ENCODE measurements at regions not wholly inside any gene's neighbourhood (a gene's known extent, or its start where the extent isn't known, plus 50 kb on each side); places are given as distances from the start of the nearest gene placed in this dataset.
A peak's percentile ranks its signal among the peaks of the same experiment; 100 is the strongest.

DNA sequence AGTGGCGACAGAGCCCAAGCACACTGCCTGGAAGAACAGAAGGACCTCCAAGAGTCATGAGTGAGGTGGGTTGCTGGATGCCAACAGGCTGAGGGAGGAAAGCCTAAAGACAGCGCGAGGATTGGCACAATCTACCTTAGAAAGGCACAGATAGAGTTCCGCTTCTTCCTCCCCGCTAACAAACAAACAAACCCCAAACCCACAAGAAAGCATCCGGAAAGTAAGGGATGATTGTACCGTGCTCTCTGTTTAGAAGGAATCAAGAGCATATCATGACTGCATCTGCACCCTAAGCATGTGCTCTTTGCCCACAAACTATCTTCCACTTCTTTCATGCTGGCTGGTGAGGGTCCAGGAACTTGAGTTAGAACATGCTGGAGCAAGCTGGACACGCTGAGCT lies 233.0 kb upstream of the KLF12 start:
- no peaks in the 10 kb centered on the region for H3K79me2 ChIP-seq (replicated peaks; ENCODE audit: insufficient read depth)
- no peak overlapping the region for H3K4me3 ChIP-seq
- no peaks in the 10 kb centered on the region for H3K4me1 ChIP-seq (ENCODE audit: insufficient read depth)
- Mint-ChIP-seq H3K27me3 (ENCODE audit: insufficient read depth, low read depth, poor library complexity) (no peaks in the 10 kb centered on the region), H3K36me3 (ENCODE audit: low read depth) (no peaks in the 10 kb centered on the region), H3K4me1 (no peaks in the 10 kb centered on the region), H3K9me3 (no peaks in the 10 kb centered on the region; the same call in 2 of the 3 replicates), H3K4me3 (no peak overlapping the region), H3K27ac (peak overlapping the region; percentile 52; the same call in 1 of the 2 replicates)
- no peaks in the 10 kb centered on the region for H3K36me3 ChIP-seq (ENCODE audit: insufficient read depth)
- no peak overlapping the region for H2AFZ ChIP-seq
- H4K20me1 ChIP-seq (replicated peaks; ENCODE audit: insufficient read depth): no peaks in the 10 kb centered on the region
- no peak for ATAC-seq
- no peak for DNase-seq (ENCODE audit: low spot score)
- H3K27ac ChIP-seq (ENCODE audit: low read depth): no peak overlapping the region
- H3F3A ChIP-seq (replicated peaks; ENCODE audit: low read depth): no peaks in the 10 kb centered on the region
- peaks cover 2% of the 10 kb centered on the region; the same call in 1 of the 2 replicates for H3K9me2 ChIP-seq (ENCODE audit: insufficient read depth)
- TF ChIP-seq, protein P1, sequence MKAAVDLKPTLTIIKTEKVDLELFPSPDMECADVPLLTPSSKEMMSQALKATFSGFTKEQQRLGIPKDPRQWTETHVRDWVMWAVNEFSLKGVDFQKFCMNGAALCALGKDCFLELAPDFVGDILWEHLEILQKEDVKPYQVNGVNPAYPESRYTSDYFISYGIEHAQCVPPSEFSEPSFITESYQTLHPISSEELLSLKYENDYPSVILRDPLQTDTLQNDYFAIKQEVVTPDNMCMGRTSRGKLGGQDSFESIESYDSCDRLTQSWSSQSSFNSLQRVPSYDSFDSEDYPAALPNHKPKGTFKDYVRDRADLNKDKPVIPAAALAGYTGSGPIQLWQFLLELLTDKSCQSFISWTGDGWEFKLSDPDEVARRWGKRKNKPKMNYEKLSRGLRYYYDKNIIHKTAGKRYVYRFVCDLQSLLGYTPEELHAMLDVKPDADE (IDR thresholded peaks at IDR 0.05): no peak
- TF ChIP-seq, protein P2, sequence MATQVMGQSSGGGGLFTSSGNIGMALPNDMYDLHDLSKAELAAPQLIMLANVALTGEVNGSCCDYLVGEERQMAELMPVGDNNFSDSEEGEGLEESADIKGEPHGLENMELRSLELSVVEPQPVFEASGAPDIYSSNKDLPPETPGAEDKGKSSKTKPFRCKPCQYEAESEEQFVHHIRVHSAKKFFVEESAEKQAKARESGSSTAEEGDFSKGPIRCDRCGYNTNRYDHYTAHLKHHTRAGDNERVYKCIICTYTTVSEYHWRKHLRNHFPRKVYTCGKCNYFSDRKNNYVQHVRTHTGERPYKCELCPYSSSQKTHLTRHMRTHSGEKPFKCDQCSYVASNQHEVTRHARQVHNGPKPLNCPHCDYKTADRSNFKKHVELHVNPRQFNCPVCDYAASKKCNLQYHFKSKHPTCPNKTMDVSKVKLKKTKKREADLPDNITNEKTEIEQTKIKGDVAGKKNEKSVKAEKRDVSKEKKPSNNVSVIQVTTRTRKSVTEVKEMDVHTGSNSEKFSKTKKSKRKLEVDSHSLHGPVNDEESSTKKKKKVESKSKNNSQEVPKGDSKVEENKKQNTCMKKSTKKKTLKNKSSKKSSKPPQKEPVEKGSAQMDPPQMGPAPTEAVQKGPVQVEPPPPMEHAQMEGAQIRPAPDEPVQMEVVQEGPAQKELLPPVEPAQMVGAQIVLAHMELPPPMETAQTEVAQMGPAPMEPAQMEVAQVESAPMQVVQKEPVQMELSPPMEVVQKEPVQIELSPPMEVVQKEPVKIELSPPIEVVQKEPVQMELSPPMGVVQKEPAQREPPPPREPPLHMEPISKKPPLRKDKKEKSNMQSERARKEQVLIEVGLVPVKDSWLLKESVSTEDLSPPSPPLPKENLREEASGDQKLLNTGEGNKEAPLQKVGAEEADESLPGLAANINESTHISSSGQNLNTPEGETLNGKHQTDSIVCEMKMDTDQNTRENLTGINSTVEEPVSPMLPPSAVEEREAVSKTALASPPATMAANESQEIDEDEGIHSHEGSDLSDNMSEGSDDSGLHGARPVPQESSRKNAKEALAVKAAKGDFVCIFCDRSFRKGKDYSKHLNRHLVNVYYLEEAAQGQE (IDR thresholded peaks at IDR 0.05; ENCODE audit: unreplicated experiment): no peak
- TF ChIP-seq EZH2 (IDR thresholded peaks at IDR 0.05; ENCODE audit: low read depth, unreplicated experiment): no peak
- no peak for TF ChIP-seq NANOG (IDR thresholded peaks at IDR 0.05; ENCODE audit: borderline replicate concordance)
- TF ChIP-seq EZH2phosphoT487 (IDR thresholded peaks at IDR 0.05; ENCODE audit: unreplicated experiment): no peak
- TF ChIP-seq ZNF331 (CRISPR knock-in tag; IDR thresholded peaks at IDR 0.05; ENCODE audit: low read depth): no peak
- TF ChIP-seq, protein P3, sequence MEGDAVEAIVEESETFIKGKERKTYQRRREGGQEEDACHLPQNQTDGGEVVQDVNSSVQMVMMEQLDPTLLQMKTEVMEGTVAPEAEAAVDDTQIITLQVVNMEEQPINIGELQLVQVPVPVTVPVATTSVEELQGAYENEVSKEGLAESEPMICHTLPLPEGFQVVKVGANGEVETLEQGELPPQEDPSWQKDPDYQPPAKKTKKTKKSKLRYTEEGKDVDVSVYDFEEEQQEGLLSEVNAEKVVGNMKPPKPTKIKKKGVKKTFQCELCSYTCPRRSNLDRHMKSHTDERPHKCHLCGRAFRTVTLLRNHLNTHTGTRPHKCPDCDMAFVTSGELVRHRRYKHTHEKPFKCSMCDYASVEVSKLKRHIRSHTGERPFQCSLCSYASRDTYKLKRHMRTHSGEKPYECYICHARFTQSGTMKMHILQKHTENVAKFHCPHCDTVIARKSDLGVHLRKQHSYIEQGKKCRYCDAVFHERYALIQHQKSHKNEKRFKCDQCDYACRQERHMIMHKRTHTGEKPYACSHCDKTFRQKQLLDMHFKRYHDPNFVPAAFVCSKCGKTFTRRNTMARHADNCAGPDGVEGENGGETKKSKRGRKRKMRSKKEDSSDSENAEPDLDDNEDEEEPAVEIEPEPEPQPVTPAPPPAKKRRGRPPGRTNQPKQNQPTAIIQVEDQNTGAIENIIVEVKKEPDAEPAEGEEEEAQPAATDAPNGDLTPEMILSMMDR (conservative IDR thresholded peaks at IDR 0.05; ENCODE audit: low read depth in 2 of 2): no peak
- no peak for TF ChIP-seq JUNB (IDR thresholded peaks at IDR 0.05; ENCODE audit: unreplicated experiment)
- H3K27me3 ChIP-seq (ENCODE audit: insufficient read depth): no peaks in the 10 kb centered on the region
- no peak overlapping the region for H3K4me2 ChIP-seq

DNA sequence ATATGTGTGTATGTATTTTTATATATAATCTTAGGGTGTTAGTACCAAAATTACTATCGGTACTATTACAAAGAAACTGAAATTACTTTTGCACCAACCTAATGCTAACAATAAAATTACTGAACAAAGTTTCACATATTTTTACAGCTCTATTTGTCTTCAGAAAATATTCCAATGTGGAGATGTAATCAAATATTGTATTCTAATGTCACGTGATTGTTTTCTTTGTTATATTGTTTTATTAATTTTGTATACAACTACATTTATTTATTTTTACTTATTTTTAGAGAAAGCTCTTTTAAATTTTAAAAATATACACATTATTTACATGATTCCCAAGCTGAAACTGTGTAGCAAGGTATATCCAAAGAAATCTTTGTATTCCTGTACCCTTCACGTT lies 227.1 kb upstream of the KLF12 start:
- no peaks in the 10 kb centered on the region for H3F3A ChIP-seq (replicated peaks; ENCODE audit: low read depth)
- no peaks in the 10 kb centered on the region for H3K4me1 ChIP-seq (ENCODE audit: insufficient read depth)
- H2AFZ ChIP-seq: no peak overlapping the region
- DNase-seq (ENCODE audit: low spot score) (no peak), ATAC-seq (no peak)
- TF ChIP-seq, protein P1 (IDR thresholded peaks at IDR 0.05): no peak
- TF ChIP-seq, protein P3 (conservative IDR thresholded peaks at IDR 0.05; ENCODE audit: low read depth in 2 of 2): no peak
- TF ChIP-seq EZH2 (IDR thresholded peaks at IDR 0.05; ENCODE audit: low read depth, unreplicated experiment): no peak
- H3K27ac ChIP-seq (ENCODE audit: low read depth): no peak overlapping the region
- Mint-ChIP-seq H3K4me3 (no peak overlapping the region), H3K4me1 (peaks cover 5% of the 10 kb centered on the region; the same call in 2 of the 3 replicates), H3K27ac (no peak overlapping the region), H3K36me3 (ENCODE audit: low read depth) (no peaks in the 10 kb centered on the region), H3K9me3 (no peaks in the 10 kb centered on the region; the same call in 2 of the 3 replicates), H3K27me3 (ENCODE audit: insufficient read depth, low read depth, poor library complexity) (peaks cover 2% of the 10 kb centered on the region)
- no peaks in the 10 kb centered on the region for H4K20me1 ChIP-seq (replicated peaks; ENCODE audit: insufficient read depth)
- no peaks in the 10 kb centered on the region for H3K27me3 ChIP-seq (ENCODE audit: insufficient read depth)
- H3K79me2 ChIP-seq (replicated peaks; ENCODE audit: insufficient read depth): no peaks in the 10 kb centered on the region
- no peaks in the 10 kb centered on the region for H3K36me3 ChIP-seq (ENCODE audit: insufficient read depth)
- no peak overlapping the region for H3K4me2 ChIP-seq
- H3K4me3 ChIP-seq: no peak overlapping the region
- H3K9me2 ChIP-seq (ENCODE audit: insufficient read depth): no peaks in the 10 kb centered on the region
